Effector CD4-positive, alpha-beta T cell (primary cell): ENCODE measurements at regions not wholly inside any gene's neighbourhood (a gene's known extent, or its start where the extent isn't known, plus 50 kb on each side); places are given as distances from the start of the nearest gene placed in this dataset.
"Not testable (repeated sequence)": the region's sequence is repeated elsewhere in the genome, so short reads cannot be mapped to it uniquely, and the experiment has no call there.

Experiments
- DNase-seq: peaks from one replicate; pipeline ENCODE4 v3.0.0-alpha.2; 2020

DNA sequence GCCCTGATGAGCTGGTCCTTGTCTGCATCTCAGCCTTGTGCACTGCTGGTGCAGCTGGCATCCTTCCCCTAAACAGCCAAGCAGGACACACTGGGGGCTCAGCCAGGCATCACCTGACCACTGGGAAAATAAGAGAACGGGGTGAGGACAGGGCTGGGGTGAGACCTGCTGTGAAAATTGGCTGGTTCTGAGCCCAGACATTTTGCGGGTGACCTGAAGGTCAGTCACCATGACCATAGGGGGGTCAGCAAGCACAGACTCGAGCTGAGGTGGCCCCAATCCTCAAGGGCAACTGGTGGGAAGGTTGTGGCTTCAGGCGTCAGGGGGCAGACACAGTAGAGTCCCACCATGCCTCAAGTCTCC lies 144.9 kb upstream of the TWIST2 start:
- no peak for DNase-seq

GRCh38 chr2:238703436-238703835 lies 144.4 kb upstream of the TWIST2 start:
- no peak for DNase-seq

DNA sequence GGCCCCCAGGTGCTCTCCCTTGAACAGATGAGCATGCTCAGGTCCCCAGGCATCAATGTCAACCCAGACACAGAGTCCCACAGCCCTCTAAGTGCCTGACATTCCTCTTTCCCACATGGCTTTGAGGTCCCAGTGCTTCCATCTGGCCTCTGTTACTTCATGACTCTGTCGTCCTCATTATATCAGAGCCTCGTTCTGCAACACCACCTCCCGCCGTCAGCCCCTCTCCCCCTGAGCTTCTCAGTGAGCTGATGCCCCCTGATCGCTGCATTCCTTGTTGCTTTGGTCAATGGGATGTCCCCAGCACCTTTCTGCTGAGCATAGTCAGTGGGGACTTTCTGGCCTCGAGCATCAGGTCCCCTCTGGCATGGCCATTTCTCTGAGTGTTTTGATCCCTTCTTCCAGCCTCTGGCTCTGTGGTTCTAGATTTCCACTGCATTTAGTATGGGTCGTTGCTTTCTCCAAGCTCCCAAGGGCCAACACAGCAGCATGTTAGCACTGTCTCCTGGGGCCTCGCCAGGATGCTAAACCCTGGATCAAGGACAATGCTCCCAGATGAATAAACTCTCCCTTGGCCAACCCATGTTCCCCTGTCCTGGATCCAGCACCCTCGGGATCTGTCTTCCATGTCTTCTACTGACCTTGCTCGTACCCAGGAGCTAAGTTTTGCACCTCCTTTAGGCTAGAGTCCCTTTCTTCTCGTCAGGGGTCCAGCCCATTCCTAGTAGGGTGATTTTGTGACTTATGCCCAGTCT lies 143.2 kb upstream of the TWIST2 start:
- DNase-seq, result no peak

- DNase-seq, result no peak
These were observed 141.7 kb upstream of the TWIST2 start for GRCh38 chr2:238706163-238706562.

DNA sequence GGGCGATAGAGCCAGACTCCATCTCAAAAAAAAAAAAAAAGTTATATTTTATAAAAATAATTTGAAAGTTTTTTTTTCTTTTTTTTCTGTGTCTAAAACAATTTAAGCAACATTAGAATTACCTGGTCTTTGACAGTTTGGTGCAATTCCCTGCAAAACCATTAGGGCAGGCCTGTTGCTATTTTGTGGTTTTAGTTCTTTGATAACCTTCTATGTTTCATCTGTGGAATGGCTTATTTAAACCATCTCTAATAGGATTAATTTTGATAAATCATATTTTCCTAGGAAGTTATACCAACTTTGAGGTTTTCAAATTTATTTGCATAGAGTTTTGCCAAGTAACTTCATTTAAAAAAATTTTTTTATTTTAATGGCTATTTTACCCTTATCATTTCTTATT lies 141.2 kb upstream of the TWIST2 start:
- no peak for DNase-seq

DNA sequence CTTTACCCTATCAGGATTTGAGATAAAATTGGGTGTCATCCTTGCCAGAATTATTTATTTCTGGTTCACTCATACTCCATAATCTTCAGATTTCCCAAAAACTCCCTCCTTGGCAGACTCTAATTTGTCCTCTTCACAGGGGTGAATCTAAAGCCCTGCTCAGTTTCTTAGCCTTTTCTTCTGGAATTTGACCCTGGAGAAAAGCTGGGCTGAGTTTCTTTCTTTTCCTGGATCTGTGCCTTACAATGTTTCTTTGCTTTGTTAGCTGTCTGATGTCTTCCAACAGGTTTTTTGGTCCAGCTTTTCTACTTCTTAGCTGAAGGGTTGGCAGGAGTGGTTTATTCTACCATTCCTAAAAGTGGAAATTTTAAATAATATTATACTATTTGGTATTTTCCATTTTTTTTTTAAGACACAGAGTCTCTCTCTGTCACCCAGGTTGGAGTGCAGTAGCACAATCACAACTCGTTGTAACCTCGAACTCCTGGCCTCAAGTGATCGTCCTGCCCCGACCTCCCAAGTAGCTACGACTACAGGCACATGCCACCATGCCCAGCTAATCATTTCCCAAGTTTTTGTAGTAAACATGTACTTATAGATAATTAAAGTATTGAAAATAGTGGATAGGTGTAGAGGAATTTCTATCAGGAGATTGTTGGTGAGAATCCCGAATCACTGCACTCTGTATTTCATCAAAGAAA lies 138.4 kb upstream of the TWIST2 start:
- no peak for DNase-seq

- no peak for DNase-seq
These were observed 137.7 kb upstream of the TWIST2 start for GRCh38 chr2:238710032-238710735.

DNA sequence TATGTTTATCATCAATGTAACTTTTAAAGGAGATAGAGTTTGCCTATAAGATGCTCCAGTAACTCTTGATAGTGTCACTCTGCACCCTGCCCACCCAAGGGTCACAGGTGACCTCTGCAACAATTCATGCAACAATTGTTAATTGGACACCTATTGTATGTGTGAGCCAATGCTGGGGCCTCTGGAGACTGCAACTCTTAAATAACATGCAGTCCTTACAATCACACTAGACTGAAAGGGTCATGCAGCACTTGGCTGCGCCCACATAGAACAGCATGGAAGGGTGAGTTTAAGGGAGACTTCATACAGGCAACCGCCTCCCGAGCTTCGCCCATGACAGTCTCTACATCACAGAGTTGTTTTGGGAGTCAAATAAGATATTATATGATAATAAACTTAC lies 137.1 kb upstream of the TWIST2 start:
- no peak for DNase-seq

- DNase-seq, result no peak
These were observed 136.5 kb upstream of the TWIST2 start for GRCh38 chr2:238711346-238711745.

- DNase-seq, result no peak
These were observed 135.9 kb upstream of the TWIST2 start for GRCh38 chr2:238712011-238712410.

- DNase-seq, result no peak
These were observed 134.6 kb upstream of the TWIST2 start for GRCh38 chr2:238713198-238713826.

DNA sequence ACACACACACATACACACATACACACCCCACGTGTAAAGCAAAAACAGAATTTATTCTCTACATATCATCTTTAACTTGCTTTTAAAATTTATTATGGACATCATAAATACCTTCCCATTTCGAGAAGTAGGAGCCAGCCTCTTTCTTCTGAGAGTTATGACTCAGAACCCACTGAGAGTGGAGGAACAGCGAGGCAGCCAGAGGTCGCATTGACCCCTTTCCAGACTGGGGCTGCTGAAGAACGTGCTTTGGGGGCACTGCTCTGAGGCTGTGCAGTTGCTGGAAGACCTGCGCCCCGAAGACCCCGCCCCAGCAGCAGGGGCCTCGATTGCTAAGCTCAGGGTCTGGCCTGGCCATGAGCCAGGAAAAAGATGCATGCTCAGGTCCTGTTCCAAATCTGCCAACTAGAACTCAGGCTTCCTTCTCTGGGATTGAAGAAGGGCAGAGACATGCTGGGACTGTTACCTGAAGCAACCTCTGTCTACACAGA lies 133.8 kb upstream of the TWIST2 start:
- DNase-seq, result no peak

- DNase-seq, result no peak
These were observed 131.7 kb upstream of the TWIST2 start for GRCh38 chr2:238716171-238716570.

- DNase-seq, result no peak
These were observed 131.3 kb upstream of the TWIST2 start for GRCh38 chr2:238716585-238716984.

GRCh38 chr2:238717084-238717483 lies 130.8 kb upstream of the TWIST2 start:
- DNase-seq, result no peak

DNA sequence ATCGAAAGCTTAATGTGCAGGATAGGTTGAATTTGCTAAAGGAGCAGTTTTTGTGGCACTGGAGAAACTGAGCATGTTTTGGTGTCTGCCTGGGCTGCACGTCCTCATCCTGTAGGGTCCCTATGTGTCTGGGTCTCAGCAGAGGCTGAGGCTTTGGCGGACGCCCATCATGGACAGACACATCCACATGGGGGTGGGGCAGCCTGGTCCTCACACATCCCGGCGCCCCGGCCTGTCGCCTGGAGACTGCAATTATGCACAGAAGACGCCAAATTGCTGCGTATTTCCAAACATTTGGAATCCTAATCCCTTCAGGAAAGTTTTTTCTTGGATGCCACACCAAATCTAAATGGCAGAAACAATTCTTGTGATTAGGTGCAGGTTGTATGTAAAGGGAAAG lies 128.2 kb upstream of the TWIST2 start:
- DNase-seq, result no peak

- no peak for DNase-seq
These were observed 127.6 kb upstream of the TWIST2 start for GRCh38 chr2:238720232-238720672.

DNA sequence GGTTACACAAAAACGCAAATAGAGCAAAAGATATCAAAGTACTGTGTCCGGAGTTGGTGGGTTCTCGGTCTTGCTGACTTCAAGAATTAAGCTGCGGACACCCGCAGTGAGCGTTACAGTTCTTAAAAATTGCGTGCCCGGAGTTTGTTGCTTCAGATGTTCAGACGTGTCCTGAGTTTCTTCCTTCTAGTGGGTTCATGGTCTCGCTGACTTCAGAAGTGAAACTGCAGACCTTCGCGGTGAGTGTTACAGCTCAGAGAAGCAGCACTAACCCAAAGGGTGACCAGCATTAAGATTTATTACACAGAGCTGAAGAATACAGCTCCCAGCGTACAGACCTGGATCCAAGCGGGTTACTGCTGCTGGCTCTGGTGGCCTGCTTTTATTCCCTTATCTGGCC lies 125.7 kb upstream of the TWIST2 start:
- DNase-seq, result no peak

GRCh38 chr2:238722883-238723282 lies 125.0 kb upstream of the TWIST2 start:
- DNase-seq, result no peak

GRCh38 chr2:238723740-238724320 lies 124.1 kb upstream of the TWIST2 start:
- not testable (repeated sequence) for DNase-seq

GRCh38 chr2:238724728-238725127 lies 123.2 kb upstream of the TWIST2 start:
- DNase-seq, result no peak

GRCh38 chr2:238725298-238725697 lies 122.6 kb upstream of the TWIST2 start:
- no peak for DNase-seq
